ENCODE measurements at regions not wholly inside any gene's neighbourhood (a gene's known extent, or its start where the extent isn't known, plus 50 kb on each side); places are given as distances from the start of the nearest gene placed in this dataset.

DNA sequence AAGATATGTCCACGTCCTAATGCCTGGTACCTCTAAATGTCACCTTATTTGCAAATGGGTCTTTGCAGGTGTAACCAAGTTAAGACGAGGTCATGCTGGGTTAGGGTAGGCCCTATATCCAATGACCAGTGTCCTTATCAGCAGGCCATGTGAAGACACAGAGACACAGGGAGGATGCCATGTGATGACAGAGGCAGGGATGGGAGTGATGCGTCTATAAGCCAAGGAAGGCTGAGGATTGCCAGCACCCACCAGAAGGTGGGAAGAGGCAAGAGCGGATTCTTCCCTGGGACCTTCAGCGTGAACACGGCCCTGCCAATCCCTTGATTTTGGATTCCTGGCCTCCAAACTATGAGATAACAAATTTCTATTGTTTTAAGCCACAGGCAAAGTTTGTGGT lies 123.4 kb upstream of the CXCL14 start:
- H3K36me3 ChIP-seq (ENCODE audit: insufficient read depth, insufficient read length, low read length), result no peaks in the 10 kb centered on the region
- peaks cover 7% of the 10 kb centered on the region for H3K4me1 ChIP-seq (ENCODE audit: insufficient read depth, insufficient read length)
- H3K27me3 ChIP-seq (ENCODE audit: insufficient read depth, insufficient read length), result no peaks in the 10 kb centered on the region
- no peak overlapping the region for H3K4me3 ChIP-seq (ENCODE audit: insufficient read length, low read depth)
- TF ChIP-seq SUZ12 (IDR thresholded peaks at IDR 0.05; ENCODE audit: extremely low read depth, insufficient read depth, insufficient read length), result no peak
- no peak for TF ChIP-seq ZNF274 (IDR thresholded peaks at IDR 0.05; ENCODE audit: low read depth, low read length)
- no peak for TF ChIP-seq YY1 (IDR thresholded peaks at IDR 0.05; ENCODE audit: insufficient read depth, insufficient read length)
- H3K9me3 ChIP-seq (ENCODE audit: insufficient read depth, low read length), result no peaks in the 10 kb centered on the region
- H3K9ac ChIP-seq (ENCODE audit: insufficient read length, low read depth), result no peak overlapping the region
- DNase-seq (ENCODE audit: low read depth, low spot score), result no peak

- H3K9me3 ChIP-seq (ENCODE audit: insufficient read depth, low read length), result no peaks in the 10 kb centered on the region
- no peaks in the 10 kb centered on the region for H3K27me3 ChIP-seq (ENCODE audit: insufficient read depth, insufficient read length)
- no peak for TF ChIP-seq SUZ12 (IDR thresholded peaks at IDR 0.05; ENCODE audit: extremely low read depth, insufficient read depth, insufficient read length)
- TF ChIP-seq YY1 (IDR thresholded peaks at IDR 0.05; ENCODE audit: insufficient read depth, insufficient read length), result no peak
- TF ChIP-seq ZNF274 (IDR thresholded peaks at IDR 0.05; ENCODE audit: low read depth, low read length), result no peak
- no peak for DNase-seq (ENCODE audit: low read depth, low spot score)
- no peak overlapping the region for H3K9ac ChIP-seq (ENCODE audit: insufficient read length, low read depth)
- H3K4me3 ChIP-seq (ENCODE audit: insufficient read length, low read depth), result no peak overlapping the region
- H3K36me3 ChIP-seq (ENCODE audit: insufficient read depth, insufficient read length, low read length), result no peaks in the 10 kb centered on the region
- peaks cover 7% of the 10 kb centered on the region for H3K4me1 ChIP-seq (ENCODE audit: insufficient read depth, insufficient read length)
Measured at GRCh38 chr5:135700731-135701130, 121.9 kb upstream of the CXCL14 start.

DNA sequence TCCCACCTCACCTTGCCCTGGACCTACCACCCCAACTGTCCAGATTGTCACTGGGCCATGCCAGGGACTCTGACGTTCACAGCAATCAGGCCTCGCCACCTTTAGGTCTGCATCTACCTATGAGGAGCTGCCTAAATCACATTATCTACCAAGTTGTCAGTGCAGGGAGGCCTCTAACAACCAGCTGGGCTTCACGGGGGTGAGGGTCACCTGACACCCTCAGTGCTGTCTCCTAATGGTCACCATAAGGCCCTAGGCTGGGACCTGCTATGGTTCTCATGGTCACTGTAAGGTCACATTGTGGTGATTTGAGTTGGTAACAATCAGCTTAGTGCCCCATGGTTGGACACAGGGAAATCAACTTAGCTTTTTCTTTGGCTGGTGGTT lies 119.2 kb upstream of the CXCL14 start:
- Histone ChIP-seq H3K36me3 (ENCODE audit: insufficient read depth, insufficient read length, low read length) (no peaks in the 10 kb centered on the region), H3K9ac (ENCODE audit: insufficient read length, low read depth) (no peak overlapping the region), H3K27me3 (ENCODE audit: insufficient read depth, insufficient read length) (no peaks in the 10 kb centered on the region), H3K4me3 (ENCODE audit: insufficient read length, low read depth) (no peak overlapping the region), H3K9me3 (ENCODE audit: insufficient read depth, low read length) (no peaks in the 10 kb centered on the region), H3K4me1 (ENCODE audit: insufficient read depth, insufficient read length) (no peaks in the 10 kb centered on the region)
- TF ChIP-seq YY1 (IDR thresholded peaks at IDR 0.05; ENCODE audit: insufficient read depth, insufficient read length) (no peak), ZNF274 (IDR thresholded peaks at IDR 0.05; ENCODE audit: low read depth, low read length) (no peak), SUZ12 (IDR thresholded peaks at IDR 0.05; ENCODE audit: extremely low read depth, insufficient read depth, insufficient read length) (no peak)
- DNase-seq (ENCODE audit: low read depth, low spot score), result no peak

- Histone ChIP-seq H3K4me3 (ENCODE audit: insufficient read length, low read depth) (no peak overlapping the region), H3K27me3 (ENCODE audit: insufficient read depth, insufficient read length) (no peaks in the 10 kb centered on the region), H3K9me3 (ENCODE audit: insufficient read depth, low read length) (no peaks in the 10 kb centered on the region), H3K36me3 (ENCODE audit: insufficient read depth, insufficient read length, low read length) (no peaks in the 10 kb centered on the region), H3K4me1 (ENCODE audit: insufficient read depth, insufficient read length) (no peaks in the 10 kb centered on the region), H3K9ac (ENCODE audit: insufficient read length, low read depth) (no peak overlapping the region)
- no peak for TF ChIP-seq YY1 (IDR thresholded peaks at IDR 0.05; ENCODE audit: insufficient read depth, insufficient read length)
- TF ChIP-seq ZNF274 (IDR thresholded peaks at IDR 0.05; ENCODE audit: low read depth, low read length), result no peak
- TF ChIP-seq SUZ12 (IDR thresholded peaks at IDR 0.05; ENCODE audit: extremely low read depth, insufficient read depth, insufficient read length), result no peak
- DNase-seq (ENCODE audit: low read depth, low spot score), result no peak
Measured at GRCh38 chr5:135697251-135697958, 118.6 kb upstream of the CXCL14 start.

DNA sequence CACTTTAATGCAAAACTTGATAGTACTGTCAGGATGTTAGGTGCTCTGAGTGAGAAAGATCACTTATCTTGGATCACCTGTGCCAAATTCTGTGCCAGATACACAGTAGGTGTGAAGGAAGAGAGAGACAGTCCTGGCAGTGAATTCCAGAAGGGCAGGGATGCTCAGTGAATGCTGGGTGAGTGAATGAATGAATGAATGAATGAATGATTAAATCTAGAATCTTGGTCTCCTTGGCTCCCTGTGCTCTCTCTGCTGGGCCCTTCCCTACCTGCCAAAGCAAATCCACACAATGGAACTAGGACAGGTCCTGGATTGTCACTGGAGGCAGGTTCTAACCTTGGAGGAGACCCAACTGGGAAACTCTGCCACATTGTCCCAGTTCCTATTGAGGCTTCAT lies 117.5 kb upstream of the CXCL14 start:
- no peaks in the 10 kb centered on the region for H3K9me3 ChIP-seq (ENCODE audit: insufficient read depth, low read length)
- H3K4me3 ChIP-seq (ENCODE audit: insufficient read length, low read depth), result no peak overlapping the region
- no peak for TF ChIP-seq SUZ12 (IDR thresholded peaks at IDR 0.05; ENCODE audit: extremely low read depth, insufficient read depth, insufficient read length)
- no peak for TF ChIP-seq ZNF274 (IDR thresholded peaks at IDR 0.05; ENCODE audit: low read depth, low read length)

GRCh38 chr5:135695656-135696313 lies 117.0 kb upstream of the CXCL14 start:
- Histone ChIP-seq H3K27me3 (ENCODE audit: insufficient read depth, insufficient read length) (no peaks in the 10 kb centered on the region), H3K4me3 (ENCODE audit: insufficient read length, low read depth) (no peak overlapping the region), H3K36me3 (ENCODE audit: insufficient read depth, insufficient read length, low read length) (no peaks in the 10 kb centered on the region), H3K9me3 (ENCODE audit: insufficient read depth, low read length) (no peaks in the 10 kb centered on the region), H3K9ac (ENCODE audit: insufficient read length, low read depth) (no peak overlapping the region), H3K4me1 (ENCODE audit: insufficient read depth, insufficient read length) (no peaks in the 10 kb centered on the region)
- DNase-seq (ENCODE audit: low read depth, low spot score), result no peak
- no peak for TF ChIP-seq YY1 (IDR thresholded peaks at IDR 0.05; ENCODE audit: insufficient read depth, insufficient read length)
- TF ChIP-seq ZNF274 (IDR thresholded peaks at IDR 0.05; ENCODE audit: low read depth, low read length), result no peak
- TF ChIP-seq SUZ12 (IDR thresholded peaks at IDR 0.05; ENCODE audit: extremely low read depth, insufficient read depth, insufficient read length), result no peak

More for the DNA sequence above, 117.5 kb upstream of the CXCL14 start:
- H3K9ac ChIP-seq (ENCODE audit: insufficient read length, low read depth), result no peak overlapping the region
- no peak for DNase-seq (ENCODE audit: low read depth, low spot score)
- H3K36me3 ChIP-seq (ENCODE audit: insufficient read depth, insufficient read length, low read length), result no peaks in the 10 kb centered on the region
- H3K4me1 ChIP-seq (ENCODE audit: insufficient read depth, insufficient read length), result no peaks in the 10 kb centered on the region
- no peaks in the 10 kb centered on the region for H3K27me3 ChIP-seq (ENCODE audit: insufficient read depth, insufficient read length)

DNA sequence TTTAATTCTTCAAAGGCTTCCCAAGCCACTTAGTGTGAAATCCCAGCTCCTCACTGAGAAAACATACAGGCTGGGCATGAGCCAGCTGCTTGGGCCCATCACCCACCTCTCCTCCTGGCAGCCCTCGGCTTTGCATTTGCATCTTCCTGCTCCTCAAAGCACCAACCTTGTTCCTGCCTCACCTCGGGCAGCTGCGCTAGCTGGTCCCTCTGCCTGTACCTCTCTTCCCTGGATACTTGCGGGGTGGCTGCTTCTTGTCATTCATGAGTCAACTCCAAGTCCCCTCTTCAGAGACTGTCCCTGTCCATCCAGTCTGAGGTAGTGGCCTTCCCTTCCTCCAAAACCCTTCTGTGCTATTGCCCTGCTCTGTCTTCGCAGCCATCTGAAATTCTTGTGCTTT lies 116.1 kb upstream of the CXCL14 start:
- H3K9me3 ChIP-seq (ENCODE audit: insufficient read depth, low read length), result no peaks in the 10 kb centered on the region
- no peak for TF ChIP-seq ZNF274 (IDR thresholded peaks at IDR 0.05; ENCODE audit: low read depth, low read length)
- TF ChIP-seq YY1 (IDR thresholded peaks at IDR 0.05; ENCODE audit: insufficient read depth, insufficient read length), result no peak
- no peak for TF ChIP-seq SUZ12 (IDR thresholded peaks at IDR 0.05; ENCODE audit: extremely low read depth, insufficient read depth, insufficient read length)
- DNase-seq (ENCODE audit: low read depth, low spot score), result no peak
- H3K4me1 ChIP-seq (ENCODE audit: insufficient read depth, insufficient read length), result no peaks in the 10 kb centered on the region
- no peaks in the 10 kb centered on the region for H3K36me3 ChIP-seq (ENCODE audit: insufficient read depth, insufficient read length, low read length)
- no peak overlapping the region for H3K4me3 ChIP-seq (ENCODE audit: insufficient read length, low read depth)
- H3K9ac ChIP-seq (ENCODE audit: insufficient read length, low read depth), result no peak overlapping the region
- no peaks in the 10 kb centered on the region for H3K27me3 ChIP-seq (ENCODE audit: insufficient read depth, insufficient read length)

Measured in NT2/D1 (cell line).